Fibroblast of mammary gland (primary cell): ENCODE measurements at regions not wholly inside any gene's neighbourhood (a gene's known extent, or its start where the extent isn't known, plus 50 kb on each side); places are given as distances from the start of the nearest gene placed in this dataset.

Experiments used
- DNase-seq: peaks from one replicate; pipeline ENCODE4 v3.0.0-alpha.2; 2010; ENCODE audit warnings: low read depth
- H3K4me3 ChIP-seq: 2 replicates; pipeline ENCODE4 v1.5.1; 2011; ENCODE audit warnings: low read depth, mild to moderate bottlenecking, low read length, moderate library complexity; ENCODE audit not compliant: control insufficient read depth
- TF ChIP-seq, protein P1 (sequence below): conservative IDR thresholded peaks from 2 replicates; pipeline ENCODE4 v1.5.1; 2011; ENCODE audit warnings: low read depth, low read length, inconsistent platforms; ENCODE audit not compliant: control insufficient read depth, insufficient read depth

DNA sequence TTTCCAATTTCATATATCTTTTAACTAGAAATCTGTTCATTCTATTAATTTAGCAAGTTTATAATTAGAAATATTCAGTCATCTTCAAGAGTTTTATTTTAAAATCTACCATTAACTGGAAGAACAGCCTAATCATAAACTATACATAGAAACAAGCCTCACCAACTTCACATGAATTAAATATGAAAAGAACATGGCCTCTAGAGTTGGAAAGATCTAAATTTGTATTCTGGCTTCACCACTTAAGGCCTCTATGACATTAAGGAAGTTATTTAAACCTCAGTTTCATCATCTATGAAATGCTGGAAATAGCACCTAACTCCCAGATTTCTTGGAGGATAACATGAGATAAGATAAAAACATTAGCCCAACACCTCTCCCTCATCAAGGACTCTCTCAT is 51.4 kb upstream of the SCN7A start:
- TF ChIP-seq, protein P1, sequence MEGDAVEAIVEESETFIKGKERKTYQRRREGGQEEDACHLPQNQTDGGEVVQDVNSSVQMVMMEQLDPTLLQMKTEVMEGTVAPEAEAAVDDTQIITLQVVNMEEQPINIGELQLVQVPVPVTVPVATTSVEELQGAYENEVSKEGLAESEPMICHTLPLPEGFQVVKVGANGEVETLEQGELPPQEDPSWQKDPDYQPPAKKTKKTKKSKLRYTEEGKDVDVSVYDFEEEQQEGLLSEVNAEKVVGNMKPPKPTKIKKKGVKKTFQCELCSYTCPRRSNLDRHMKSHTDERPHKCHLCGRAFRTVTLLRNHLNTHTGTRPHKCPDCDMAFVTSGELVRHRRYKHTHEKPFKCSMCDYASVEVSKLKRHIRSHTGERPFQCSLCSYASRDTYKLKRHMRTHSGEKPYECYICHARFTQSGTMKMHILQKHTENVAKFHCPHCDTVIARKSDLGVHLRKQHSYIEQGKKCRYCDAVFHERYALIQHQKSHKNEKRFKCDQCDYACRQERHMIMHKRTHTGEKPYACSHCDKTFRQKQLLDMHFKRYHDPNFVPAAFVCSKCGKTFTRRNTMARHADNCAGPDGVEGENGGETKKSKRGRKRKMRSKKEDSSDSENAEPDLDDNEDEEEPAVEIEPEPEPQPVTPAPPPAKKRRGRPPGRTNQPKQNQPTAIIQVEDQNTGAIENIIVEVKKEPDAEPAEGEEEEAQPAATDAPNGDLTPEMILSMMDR: no peak
- no peak for DNase-seq
- H3K4me3 ChIP-seq: no peak overlapping the region
